Central memory CD8-positive, alpha-beta T cell (primary cell): ENCODE measurements at regions not wholly inside any gene's neighbourhood (a gene's known extent, or its start where the extent isn't known, plus 50 kb on each side); places are given as distances from the start of the nearest gene placed in this dataset.

Source experiments
- ATAC-seq: fragments of 150-1000 bp; cut with Tn5 transposase; replicated peaks from 2 replicates; pipeline ENCODE4 v1.10.0; 2022; ENCODE audit warnings: mild to moderate bottlenecking, moderate FRiP score, moderate number of reproducible peaks; ENCODE audit not compliant: poor library complexity, severe bottlenecking; ENCODE audit errors: extremely low read depth
- DNase-seq, 2 donors: peaks; one replicate each; pipeline ENCODE4 v3.0.0; 2021; ENCODE audit warnings: low spot score in 2 of 2
- H3K27ac Mint-ChIP-seq: one replicate; pipeline ENCODE4 v1.8.0; 2022; ENCODE audit warnings: low read depth, mild to moderate bottlenecking, moderate library complexity, mixed read lengths
- H3K27me3 Mint-ChIP-seq: one replicate; pipeline ENCODE4 v1.8.0; 2022; ENCODE audit warnings: mixed read lengths
- H3K36me3 Mint-ChIP-seq: one replicate; pipeline ENCODE4 v1.8.0; 2022; ENCODE audit warnings: mild to moderate bottlenecking, moderate library complexity, mixed read lengths; ENCODE audit not compliant: insufficient read depth
- H3K4me1 Mint-ChIP-seq: one replicate; pipeline ENCODE4 v1.8.0; 2022; ENCODE audit warnings: mixed read lengths
- H3K4me3 Mint-ChIP-seq: one replicate; pipeline ENCODE4 v1.8.0; 2022; ENCODE audit warnings: mild to moderate bottlenecking, moderate library complexity, mixed read lengths
- H3K9me3 Mint-ChIP-seq: one replicate; pipeline ENCODE4 v1.8.0; 2022; ENCODE audit warnings: mixed read lengths

- Mint-ChIP-seq H3K4me3 (peak overlapping the region; percentile 34), H3K27ac (peak overlapping the region; percentile 78), H3K27me3 (no peaks in the 10 kb centered on the region)
Measured at GRCh38 chr7:130875265-130875741, 141.3 kb upstream of the KLF14 start.

DNA sequence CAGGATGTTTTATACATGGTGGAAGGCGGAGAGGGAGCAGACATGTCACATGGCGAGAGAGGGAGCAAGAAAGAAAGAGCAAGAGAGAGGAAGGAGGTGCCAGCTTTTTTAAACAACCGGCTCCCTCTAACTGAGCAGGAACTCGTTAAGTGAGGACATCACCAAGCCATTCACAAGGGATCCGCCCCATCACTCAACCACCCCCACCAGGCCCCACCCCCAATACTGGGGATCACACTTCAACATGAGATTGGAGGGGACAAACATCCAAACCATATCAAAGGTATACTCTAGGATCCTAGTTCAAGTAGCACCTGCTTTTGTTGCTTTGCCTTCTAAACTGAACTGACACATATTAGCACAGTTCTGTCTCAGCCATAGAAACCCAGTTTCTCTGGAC is 141.9 kb upstream of the KLF14 start:
- Mint-ChIP-seq H3K4me3 (no peak overlapping the region), H3K36me3 (peaks cover 62% of the 10 kb centered on the region), H3K27ac (peak overlapping the region; percentile 78), H3K27me3 (no peaks in the 10 kb centered on the region), H3K4me1 (peaks cover 46% of the 10 kb centered on the region), H3K9me3 (no peaks in the 10 kb centered on the region)
- DNase-seq (no peak), ATAC-seq (no peak)

More at GRCh38 chr7:130875265-130875741, 141.3 kb upstream of the KLF14 start:
- peaks cover 46% of the 10 kb centered on the region for H3K4me1 Mint-ChIP-seq
- H3K36me3 Mint-ChIP-seq = peaks cover 59% of the 10 kb centered on the region
- ATAC-seq (peak; percentile 65), DNase-seq (peak in 1 of 2 donors; percentile 28)
- H3K9me3 Mint-ChIP-seq = no peaks in the 10 kb centered on the region

- H3K9me3 Mint-ChIP-seq = no peaks in the 10 kb centered on the region
- no peak overlapping the region for H3K4me3 Mint-ChIP-seq
- H3K36me3 Mint-ChIP-seq = peaks cover 69% of the 10 kb centered on the region
- ATAC-seq (no peak), DNase-seq (no peak)
- H3K27me3 Mint-ChIP-seq = no peaks in the 10 kb centered on the region
- H3K27ac Mint-ChIP-seq = peak overlapping the region; percentile 53
- peaks cover 49% of the 10 kb centered on the region for H3K4me1 Mint-ChIP-seq
Measured at GRCh38 chr7:130877236-130877990, 143.4 kb upstream of the KLF14 start.

DNA sequence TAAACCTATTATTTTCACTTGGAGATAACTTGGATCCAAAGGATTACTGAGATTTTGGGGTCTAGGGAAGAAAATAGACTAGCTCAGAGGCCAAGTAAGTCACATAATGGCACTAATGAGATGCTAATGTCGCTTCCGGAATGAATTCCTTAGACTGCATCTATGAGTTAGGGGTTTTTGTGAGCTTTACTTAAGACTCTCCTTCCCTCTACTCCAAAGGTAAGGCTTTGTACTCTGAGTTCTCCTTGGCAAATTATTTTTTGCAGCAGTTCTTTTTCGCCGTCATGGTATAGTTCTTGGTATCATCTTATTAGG is 143.9 kb upstream of the KLF14 start:
- ATAC-seq (no peak), DNase-seq (no peak)
- H3K27me3 Mint-ChIP-seq = no peaks in the 10 kb centered on the region
- H3K27ac Mint-ChIP-seq = peak overlapping the region; percentile 53
- no peak overlapping the region for H3K4me3 Mint-ChIP-seq
- H3K4me1 Mint-ChIP-seq = peaks cover 45% of the 10 kb centered on the region
- peaks cover 69% of the 10 kb centered on the region for H3K36me3 Mint-ChIP-seq
- no peaks in the 10 kb centered on the region for H3K9me3 Mint-ChIP-seq

DNA sequence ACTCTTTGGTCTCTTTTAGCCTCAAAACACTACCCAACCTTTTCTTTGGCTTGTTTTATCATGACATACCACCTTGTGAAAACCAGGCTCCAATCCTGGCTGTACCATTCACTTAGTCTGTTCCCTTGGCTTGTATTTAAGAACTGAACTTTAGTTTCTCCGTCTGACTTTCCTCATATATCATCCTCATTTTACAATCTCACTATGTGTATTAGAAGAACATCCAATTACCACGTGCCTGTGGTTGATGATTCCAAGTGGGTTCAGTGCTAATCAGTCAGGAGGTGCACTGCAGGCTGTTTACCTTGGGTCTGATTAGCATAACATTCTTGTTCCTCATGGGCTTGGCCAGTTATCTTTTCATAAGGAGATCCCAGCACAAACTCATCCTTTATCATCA is 144.8 kb upstream of the KLF14 start:
- ATAC-seq (no peak), DNase-seq (no peak)
- H3K4me3 Mint-ChIP-seq = no peak overlapping the region
- H3K36me3 Mint-ChIP-seq = peaks cover 70% of the 10 kb centered on the region
- H3K27ac Mint-ChIP-seq = peak overlapping the region; percentile 32
- H3K4me1 Mint-ChIP-seq = peaks cover 40% of the 10 kb centered on the region
- no peaks in the 10 kb centered on the region for H3K9me3 Mint-ChIP-seq
- H3K27me3 Mint-ChIP-seq = no peaks in the 10 kb centered on the region

GRCh38 chr7:130879191-130879590 is 145.2 kb upstream of the KLF14 start:
- Mint-ChIP-seq H3K4me1 (peaks cover 37% of the 10 kb centered on the region), H3K27me3 (no peaks in the 10 kb centered on the region), H3K4me3 (no peak overlapping the region), H3K27ac (peak overlapping the region; percentile 32), H3K9me3 (no peaks in the 10 kb centered on the region), H3K36me3 (peaks cover 71% of the 10 kb centered on the region)
- no peak for DNase-seq
- ATAC-seq = no peak

DNA sequence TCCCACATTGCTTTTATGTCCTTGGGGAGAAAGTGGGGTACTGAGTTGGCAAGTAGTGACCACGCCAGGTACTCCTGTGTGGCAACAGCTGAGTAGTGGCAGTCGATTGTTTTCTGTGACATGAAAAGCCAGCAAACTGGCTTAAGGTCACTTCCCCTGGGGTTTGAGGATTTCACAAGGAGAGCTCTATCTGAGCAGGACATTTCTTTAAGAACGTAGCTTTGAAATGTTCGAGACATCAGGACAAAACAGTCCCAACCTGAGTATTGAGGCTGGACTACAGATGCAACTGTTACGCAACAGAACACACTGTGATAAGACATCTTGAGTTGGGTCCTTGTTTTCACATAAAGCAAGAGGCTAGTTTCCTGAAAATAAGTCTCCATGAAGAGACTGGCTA is 146.7 kb upstream of the KLF14 start:
- Mint-ChIP-seq H3K9me3 (no peaks in the 10 kb centered on the region), H3K27me3 (no peaks in the 10 kb centered on the region), H3K36me3 (peaks cover 75% of the 10 kb centered on the region), H3K4me3 (no peak overlapping the region), H3K4me1 (peaks cover 24% of the 10 kb centered on the region), H3K27ac (no peak overlapping the region)
- ATAC-seq = no peak
- DNase-seq = no peak

DNA sequence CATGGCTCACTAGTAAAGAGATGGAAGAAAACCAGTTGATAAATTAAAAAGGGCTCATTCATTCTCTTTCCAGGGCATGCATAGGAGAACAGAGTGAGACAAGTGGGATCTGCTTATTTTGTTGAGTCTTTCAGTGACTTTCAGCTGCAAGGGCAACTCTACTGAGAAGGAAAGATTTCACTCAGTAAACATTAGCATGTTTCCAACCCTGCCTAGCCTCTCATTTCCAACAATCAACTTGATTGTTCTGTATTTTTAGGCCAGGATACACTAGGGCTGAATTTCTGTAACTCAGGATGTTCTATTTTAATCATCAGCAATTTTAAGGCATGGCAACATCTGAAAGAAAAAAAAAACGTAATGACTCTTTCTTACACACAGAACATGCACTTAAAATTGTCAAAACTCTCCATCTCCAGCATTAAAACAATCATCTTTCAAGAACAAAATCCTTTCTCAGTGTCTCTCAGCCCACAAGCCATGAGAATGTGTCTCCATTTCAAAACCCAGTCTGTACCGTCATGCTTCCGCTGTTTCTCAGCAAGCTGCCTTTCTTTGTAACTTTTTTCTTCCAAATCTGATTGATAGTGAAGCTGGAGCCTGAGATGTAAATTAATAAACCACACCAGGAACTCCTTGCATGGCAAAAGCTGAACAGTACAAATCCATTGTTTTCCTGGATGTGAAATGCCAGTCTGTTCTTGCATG is 147.2 kb upstream of the KLF14 start:
- DNase-seq (no peak), ATAC-seq (no peak)
- Mint-ChIP-seq H3K4me3 (no peak overlapping the region), H3K27me3 (no peaks in the 10 kb centered on the region), H3K9me3 (no peaks in the 10 kb centered on the region), H3K4me1 (peaks cover 21% of the 10 kb centered on the region), H3K27ac (no peak overlapping the region), H3K36me3 (peaks cover 75% of the 10 kb centered on the region)

- H3K27me3 Mint-ChIP-seq = no peaks in the 10 kb centered on the region
- ATAC-seq = no peak
- H3K4me1 Mint-ChIP-seq = peaks cover 21% of the 10 kb centered on the region
- no peak overlapping the region for H3K27ac Mint-ChIP-seq
- peaks cover 71% of the 10 kb centered on the region for H3K36me3 Mint-ChIP-seq
- no peaks in the 10 kb centered on the region for H3K9me3 Mint-ChIP-seq
- DNase-seq = no peak
- H3K4me3 Mint-ChIP-seq = no peak overlapping the region
Measured at GRCh38 chr7:130881799-130882141, 147.8 kb upstream of the KLF14 start.

- no peak overlapping the region for H3K4me3 Mint-ChIP-seq
- ATAC-seq (no peak), DNase-seq (no peak)
- H3K4me1 Mint-ChIP-seq = peaks cover 22% of the 10 kb centered on the region
- H3K27ac Mint-ChIP-seq = no peak overlapping the region
- H3K27me3 Mint-ChIP-seq = no peaks in the 10 kb centered on the region
- peaks cover 73% of the 10 kb centered on the region for H3K36me3 Mint-ChIP-seq
- no peaks in the 10 kb centered on the region for H3K9me3 Mint-ChIP-seq
Measured at GRCh38 chr7:130882396-130882795, 148.4 kb upstream of the KLF14 start.

GRCh38 chr7:130883928-130884327 is 149.9 kb upstream of the KLF14 start:
- H3K27me3 Mint-ChIP-seq = no peaks in the 10 kb centered on the region
- no peaks in the 10 kb centered on the region for H3K9me3 Mint-ChIP-seq
- H3K4me3 Mint-ChIP-seq = no peak overlapping the region
- H3K36me3 Mint-ChIP-seq = peaks cover 67% of the 10 kb centered on the region
- DNase-seq = no peak
- ATAC-seq = no peak
- H3K27ac Mint-ChIP-seq = no peak overlapping the region
- H3K4me1 Mint-ChIP-seq = peaks cover 27% of the 10 kb centered on the region

DNA sequence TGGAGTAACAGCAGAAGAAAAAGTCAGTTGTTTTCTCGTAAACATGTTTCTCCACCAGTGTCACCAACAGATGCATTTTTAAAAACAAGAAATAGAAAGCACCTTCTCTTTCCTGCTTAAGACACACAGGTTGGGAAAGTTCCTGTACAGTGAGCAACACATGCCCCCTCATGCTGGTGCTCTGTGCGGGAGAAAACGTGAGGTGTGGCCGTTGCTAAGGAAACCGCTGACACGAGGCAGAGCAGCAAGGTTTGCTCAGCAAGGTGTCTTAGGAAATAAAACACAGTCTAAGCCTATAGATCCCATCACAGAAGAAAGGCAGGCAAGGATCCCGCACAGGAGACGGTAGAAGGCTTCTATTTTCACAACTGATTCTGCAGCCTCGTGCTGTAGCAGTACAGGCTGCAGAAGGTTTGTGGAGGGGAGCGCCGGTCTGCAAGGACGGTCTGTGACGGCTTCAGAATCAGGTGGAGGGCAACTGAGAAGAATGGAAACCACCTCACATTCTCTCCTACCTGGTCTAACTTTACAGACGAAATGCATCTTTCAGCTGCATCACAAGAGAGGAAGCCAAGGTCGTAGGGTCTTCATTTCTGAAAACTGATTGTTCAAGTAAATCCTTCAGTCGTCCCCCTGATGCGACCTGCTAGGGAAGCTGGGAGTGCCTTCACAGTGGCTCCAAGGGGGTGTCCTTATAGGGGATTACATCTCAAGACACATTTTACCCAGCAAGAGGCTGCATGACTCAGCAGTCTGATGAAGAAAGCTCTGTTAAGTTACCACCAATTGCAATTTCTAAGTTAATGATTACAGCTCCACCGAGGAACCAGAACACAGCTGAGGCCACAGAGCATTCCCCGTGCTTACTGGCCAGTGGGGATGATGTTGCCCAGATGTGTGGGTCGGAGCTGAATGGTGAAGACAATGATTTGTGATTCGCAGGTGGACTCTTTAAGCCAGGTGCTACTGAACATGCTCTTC is 150.7 kb upstream of the KLF14 start:
- DNase-seq = no peak

More for the DNA sequence above, 150.7 kb upstream of the KLF14 start:
- Mint-ChIP-seq H3K4me3 (no peak overlapping the region), H3K27ac (no peak overlapping the region), H3K4me1 (peaks cover 26% of the 10 kb centered on the region), H3K27me3 (no peaks in the 10 kb centered on the region), H3K9me3 (no peaks in the 10 kb centered on the region), H3K36me3 (peaks cover 67% of the 10 kb centered on the region)
- ATAC-seq = no peak
